ENCODE measurements at regions not wholly inside any gene's neighbourhood (a gene's known extent, or its start where the extent isn't known, plus 50 kb on each side); places are given as distances from the start of the nearest gene placed in this dataset.

- no peak for DNase-seq (ENCODE audit: low read depth in 4 of 4, low spot score in 1 of 4)
Measured at GRCh38 chr3:117246771-117247555, 537.4 kb downstream of the TUSC7 start.

- no peak for DNase-seq (ENCODE audit: low read depth in 4 of 4, low spot score in 1 of 4)
Measured at GRCh38 chr3:117248153-117248552, 538.6 kb downstream of the TUSC7 start.

GRCh38 chr3:117252208-117252607, 542.6 kb downstream of the TUSC7 start:
- DNase-seq (ENCODE audit: low read depth in 4 of 4, low spot score in 1 of 4), result no peak

- no peak for DNase-seq (ENCODE audit: low read depth in 4 of 4, low spot score in 1 of 4)
Measured at GRCh38 chr3:117252651-117253050, 543.1 kb downstream of the TUSC7 start.

GRCh38 chr3:117253636-117254035, 544.1 kb downstream of the TUSC7 start:
- DNase-seq (ENCODE audit: low read depth in 4 of 4, low spot score in 1 of 4), result no peak

- DNase-seq (ENCODE audit: low read depth in 4 of 4, low spot score in 1 of 4), result no peak
Measured at GRCh38 chr3:117254985-117255384, 545.4 kb downstream of the TUSC7 start.

GRCh38 chr3:117255736-117256135, 546.2 kb downstream of the TUSC7 start:
- no peak for DNase-seq (ENCODE audit: low read depth in 4 of 4, low spot score in 1 of 4)

- no peak for DNase-seq (ENCODE audit: low read depth in 4 of 4, low spot score in 1 of 4)
Measured at GRCh38 chr3:117261983-117262421, 552.4 kb downstream of the TUSC7 start.

GRCh38 chr3:117263270-117263669, 553.7 kb downstream of the TUSC7 start:
- DNase-seq (ENCODE audit: low read depth in 4 of 4, low spot score in 1 of 4), result no peak

GRCh38 chr3:117263745-117264144, 554.2 kb downstream of the TUSC7 start:
- DNase-seq (ENCODE audit: low read depth in 4 of 4, low spot score in 1 of 4), result no peak

- no peak for DNase-seq (ENCODE audit: low read depth in 4 of 4, low spot score in 1 of 4)
Measured at GRCh38 chr3:117264204-117264994, 554.8 kb downstream of the TUSC7 start.

GRCh38 chr3:117266806-117267205, 557.2 kb downstream of the TUSC7 start:
- no peak for DNase-seq (ENCODE audit: low read depth in 4 of 4, low spot score in 1 of 4)

GRCh38 chr3:117268318-117268717, 558.7 kb downstream of the TUSC7 start:
- no peak for DNase-seq (ENCODE audit: low read depth in 4 of 4, low spot score in 1 of 4)

- DNase-seq (ENCODE audit: low read depth in 4 of 4, low spot score in 1 of 4), result no peak
Measured at GRCh38 chr3:117272274-117272673, 562.7 kb downstream of the TUSC7 start.

- no peak for DNase-seq (ENCODE audit: low read depth in 4 of 4, low spot score in 1 of 4)
Measured at GRCh38 chr3:117272876-117273523, 563.4 kb downstream of the TUSC7 start.

GRCh38 chr3:117277816-117278215, 568.2 kb downstream of the TUSC7 start:
- DNase-seq (ENCODE audit: low read depth in 4 of 4, low spot score in 1 of 4), result no peak

GRCh38 chr3:117278424-117279190, 569.0 kb downstream of the TUSC7 start:
- no peak for DNase-seq (ENCODE audit: low read depth in 4 of 4, low spot score in 1 of 4)

- DNase-seq (ENCODE audit: low read depth in 4 of 4, low spot score in 1 of 4), result no peak
Measured at GRCh38 chr3:117281371-117281770, 571.8 kb downstream of the TUSC7 start.

GRCh38 chr3:117282566-117282965, 573.0 kb downstream of the TUSC7 start:
- no peak for DNase-seq (ENCODE audit: low read depth in 4 of 4, low spot score in 1 of 4)

- DNase-seq (ENCODE audit: low read depth in 4 of 4, low spot score in 1 of 4), result no peak
Measured at GRCh38 chr3:117285737-117286136, 576.2 kb downstream of the TUSC7 start.

- no peak for DNase-seq (ENCODE audit: low read depth in 4 of 4, low spot score in 1 of 4)
Measured at GRCh38 chr3:117286488-117286887, 576.9 kb downstream of the TUSC7 start.

All from stimulated activated CD4-positive, alpha-beta T cell treated with anti-CD3 and anti-CD28 coated beads, Interleukin-1b, Interleukin-23, amount 100 ng/mL, for 24 hours (primary cell).